ENCODE measurements at regions not wholly inside any gene's neighbourhood (a gene's known extent, or its start where the extent isn't known, plus 50 kb on each side); places are given as distances from the start of the nearest gene placed in this dataset.

- H3F3A ChIP-seq (ENCODE audit: control insufficient read depth, insufficient read depth) = no peaks in the 10 kb centered on the region
- no peaks in the 10 kb centered on the region for H3K4me1 ChIP-seq (ENCODE audit: control insufficient read depth, low read length)
- H3K4me3 ChIP-seq (ENCODE audit: low read length) = no peak overlapping the region
- no peaks in the 10 kb centered on the region for H4K20me1 ChIP-seq (ENCODE audit: control insufficient read depth, insufficient read depth, low read depth, low read length)
- no peaks in the 10 kb centered on the region for H3K27me3 ChIP-seq (ENCODE audit: control insufficient read depth, low read length)
- no peak overlapping the region for H3K27ac ChIP-seq (ENCODE audit: low read depth, low read length)
- H3K79me2 ChIP-seq (ENCODE audit: control insufficient read depth, low read length) = no peaks in the 10 kb centered on the region
- H3K4me2 ChIP-seq (ENCODE audit: low read length) = no peak overlapping the region
- no peaks in the 10 kb centered on the region for H3K9me3 ChIP-seq (ENCODE audit: control insufficient read depth, insufficient read depth, low read length)
- H3K36me3 ChIP-seq (ENCODE audit: control insufficient read depth, low read length) = no peaks in the 10 kb centered on the region
- TF ChIP-seq CTCF (IDR thresholded peaks at IDR 0.05; ENCODE audit: low read depth, low read length, poor library complexity, severe bottlenecking) = no peak
- TF ChIP-seq EZH2phosphoT487 (IDR thresholded peaks at IDR 0.05; ENCODE audit: borderline replicate concordance, low read length) = no peak
- H3K9me2 ChIP-seq (replicated peaks; ENCODE audit: control insufficient read depth, low read length) = no peaks in the 10 kb centered on the region
Observed at GRCh38 chr20:40813029-40813431, 124.0 kb upstream of the MAFB start.

- no peaks in the 10 kb centered on the region for H3K79me2 ChIP-seq (ENCODE audit: control insufficient read depth, low read length)
- TF ChIP-seq CTCF (IDR thresholded peaks at IDR 0.05; ENCODE audit: low read depth, low read length, poor library complexity, severe bottlenecking) (no peak), EZH2phosphoT487 (IDR thresholded peaks at IDR 0.05; ENCODE audit: borderline replicate concordance, low read length) (no peak)
- no peak overlapping the region for H3K4me2 ChIP-seq (ENCODE audit: low read length)
- no peaks in the 10 kb centered on the region for H3K9me2 ChIP-seq (replicated peaks; ENCODE audit: control insufficient read depth, low read length)
- no peaks in the 10 kb centered on the region for H3K27me3 ChIP-seq (ENCODE audit: control insufficient read depth, low read length)
- no peak overlapping the region for H3K4me3 ChIP-seq (ENCODE audit: low read length)
- H3K4me1 ChIP-seq (ENCODE audit: control insufficient read depth, low read length) = no peaks in the 10 kb centered on the region
- H4K20me1 ChIP-seq (ENCODE audit: control insufficient read depth, insufficient read depth, low read depth, low read length) = no peaks in the 10 kb centered on the region
- no peak overlapping the region for H3K27ac ChIP-seq (ENCODE audit: low read depth, low read length)
- no peaks in the 10 kb centered on the region for H3K9me3 ChIP-seq (ENCODE audit: control insufficient read depth, insufficient read depth, low read length)
- no peaks in the 10 kb centered on the region for H3K36me3 ChIP-seq (ENCODE audit: control insufficient read depth, low read length)
- H3F3A ChIP-seq (ENCODE audit: control insufficient read depth, insufficient read depth) = no peaks in the 10 kb centered on the region
Observed at GRCh38 chr20:40813708-40814630, 124.9 kb upstream of the MAFB start.

- H3K79me2 ChIP-seq (ENCODE audit: control insufficient read depth, low read length) = no peaks in the 10 kb centered on the region
- no peak overlapping the region for H3K4me3 ChIP-seq (ENCODE audit: low read length)
- no peaks in the 10 kb centered on the region for H3K27me3 ChIP-seq (ENCODE audit: control insufficient read depth, low read length)
- no peaks in the 10 kb centered on the region for H4K20me1 ChIP-seq (ENCODE audit: control insufficient read depth, insufficient read depth, low read depth, low read length)
- no peaks in the 10 kb centered on the region for H3K4me1 ChIP-seq (ENCODE audit: control insufficient read depth, low read length)
- TF ChIP-seq EZH2phosphoT487 (IDR thresholded peaks at IDR 0.05; ENCODE audit: borderline replicate concordance, low read length) (no peak), CTCF (IDR thresholded peaks at IDR 0.05; ENCODE audit: low read depth, low read length, poor library complexity, severe bottlenecking) (no peak)
- H3K4me2 ChIP-seq (ENCODE audit: low read length) = no peak overlapping the region
- no peaks in the 10 kb centered on the region for H3K9me3 ChIP-seq (ENCODE audit: control insufficient read depth, insufficient read depth, low read length)
- H3K27ac ChIP-seq (ENCODE audit: low read depth, low read length) = no peak overlapping the region
- no peaks in the 10 kb centered on the region for H3K36me3 ChIP-seq (ENCODE audit: control insufficient read depth, low read length)
- H3F3A ChIP-seq (ENCODE audit: control insufficient read depth, insufficient read depth) = no peaks in the 10 kb centered on the region
- H3K9me2 ChIP-seq (replicated peaks; ENCODE audit: control insufficient read depth, low read length) = no peaks in the 10 kb centered on the region
Observed at GRCh38 chr20:40814631-40814960, 125.6 kb upstream of the MAFB start.
